ENCODE measurements at regions not wholly inside any gene's neighbourhood (a gene's known extent, or its start where the extent isn't known, plus 50 kb on each side); places are given as distances from the start of the nearest gene placed in this dataset.
"Not testable (repeated sequence)": the region's sequence is repeated elsewhere in the genome, so short reads cannot be mapped to it uniquely, and the experiment has no call there.

GRCh38 chr16:82287937-82288336 is 117.9 kb upstream of the MPHOSPH6 start:
- Histone ChIP-seq H3K36me3 (ENCODE audit: insufficient read depth, low read length) (no peaks in the 10 kb centered on the region), H3K4me1 (ENCODE audit: control insufficient read depth, insufficient read depth, low read length) (no peaks in the 10 kb centered on the region), H3K9me3 (replicated peaks; ENCODE audit: low read length) (no peaks in the 10 kb centered on the region), H3K4me2 (ENCODE audit: low read length) (no peak overlapping the region), H3K9ac (ENCODE audit: low read depth, low read length) (no peak overlapping the region), H3K4me3 (ENCODE audit: low read length) (no peak overlapping the region), H3K27me3 (ENCODE audit: control insufficient read depth, insufficient read depth, low read length) (peaks cover 31% of the 10 kb centered on the region)

GRCh38 chr16:82282662-82283061 is 112.6 kb upstream of the MPHOSPH6 start:
- Histone ChIP-seq H3K9me3 (replicated peaks; ENCODE audit: low read length) (no peaks in the 10 kb centered on the region), H3K4me1 (ENCODE audit: control insufficient read depth, insufficient read depth, low read length) (no peaks in the 10 kb centered on the region), H3K4me3 (ENCODE audit: low read length) (no peak overlapping the region), H3K36me3 (ENCODE audit: insufficient read depth, low read length) (no peaks in the 10 kb centered on the region), H3K4me2 (ENCODE audit: low read length) (no peak overlapping the region), H3K9ac (ENCODE audit: low read depth, low read length) (no peak overlapping the region), H3K27me3 (ENCODE audit: control insufficient read depth, insufficient read depth, low read length) (peaks cover 22% of the 10 kb centered on the region)

DNA sequence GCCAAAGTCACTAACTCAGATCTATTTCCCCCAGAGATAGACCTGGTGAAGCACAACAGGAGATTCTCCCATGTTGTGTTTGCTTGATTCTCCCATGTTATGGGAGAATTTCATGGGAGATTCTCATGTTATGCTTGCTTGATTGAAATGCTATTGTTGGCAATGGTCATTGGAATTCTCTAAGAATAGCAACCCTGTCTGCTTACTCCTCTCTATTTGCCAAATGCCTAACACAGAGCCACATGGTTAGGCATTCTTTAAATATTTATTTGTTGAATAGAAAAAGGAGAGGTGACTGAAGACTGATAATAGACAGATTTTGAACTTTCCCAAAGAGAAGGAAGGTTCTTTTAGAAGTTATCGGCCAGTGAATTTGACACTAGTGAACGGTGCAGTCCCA is 111.5 kb upstream of the MPHOSPH6 start:
- Histone ChIP-seq H3K9ac (ENCODE audit: low read depth, low read length) (no peak overlapping the region), H3K4me1 (ENCODE audit: control insufficient read depth, insufficient read depth, low read length) (no peaks in the 10 kb centered on the region), H3K4me2 (ENCODE audit: low read length) (no peak overlapping the region), H3K36me3 (ENCODE audit: insufficient read depth, low read length) (no peaks in the 10 kb centered on the region), H3K27me3 (ENCODE audit: control insufficient read depth, insufficient read depth, low read length) (peaks cover 16% of the 10 kb centered on the region), H3K9me3 (replicated peaks; ENCODE audit: low read length) (no peaks in the 10 kb centered on the region), H3K4me3 (ENCODE audit: low read length) (no peak overlapping the region)

- H3K36me3 ChIP-seq (ENCODE audit: insufficient read depth, low read length) = no peaks in the 10 kb centered on the region
- no peak overlapping the region for H3K4me3 ChIP-seq (ENCODE audit: low read length)
- no peak overlapping the region for H3K4me2 ChIP-seq (ENCODE audit: low read length)
- no peaks in the 10 kb centered on the region for H3K4me1 ChIP-seq (ENCODE audit: control insufficient read depth, insufficient read depth, low read length)
- H3K9me3 ChIP-seq (replicated peaks; ENCODE audit: low read length) = no peaks in the 10 kb centered on the region
- H3K27me3 ChIP-seq (ENCODE audit: control insufficient read depth, insufficient read depth, low read length) = peaks cover 12% of the 10 kb centered on the region
- H3K9ac ChIP-seq (ENCODE audit: low read depth, low read length) = no peak overlapping the region
Observed at GRCh38 chr16:82280867-82281266, 110.8 kb upstream of the MPHOSPH6 start.

GRCh38 chr16:82275349-82275748 is 105.3 kb upstream of the MPHOSPH6 start:
- not testable (repeated sequence) for H3K36me3 ChIP-seq (ENCODE audit: insufficient read depth, low read length); H3K4me1 ChIP-seq (ENCODE audit: control insufficient read depth, insufficient read depth, low read length); H3K4me3 ChIP-seq (ENCODE audit: low read length); H3K9ac ChIP-seq (ENCODE audit: low read depth, low read length); H3K4me2 ChIP-seq (ENCODE audit: low read length); H3K9me3 ChIP-seq (replicated peaks; ENCODE audit: low read length)
- H3K27me3 ChIP-seq (ENCODE audit: control insufficient read depth, insufficient read depth, low read length) = peaks cover 25% of the 10 kb centered on the region

DNA sequence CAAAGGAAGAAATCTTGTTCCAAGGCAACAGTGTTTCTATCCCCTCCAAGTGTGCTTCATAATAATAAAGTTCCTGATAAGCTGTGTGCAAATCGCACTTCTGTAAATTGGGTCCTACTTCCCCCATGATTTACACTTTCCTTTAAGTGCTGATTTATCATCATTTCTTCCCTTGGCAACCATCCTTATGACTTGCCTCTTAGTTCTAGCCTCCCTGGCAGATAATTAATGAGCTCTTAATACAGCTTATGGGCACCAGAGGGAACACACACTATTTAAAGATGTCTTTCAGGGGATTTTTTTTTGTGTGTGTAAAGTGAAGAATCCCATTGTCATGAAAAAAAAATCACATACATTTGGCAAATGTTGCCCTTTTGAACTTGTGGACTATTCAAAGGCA is 101.6 kb upstream of the MPHOSPH6 start:
- Histone ChIP-seq H3K4me1 (ENCODE audit: control insufficient read depth, insufficient read depth, low read length) (no peaks in the 10 kb centered on the region), H3K4me3 (ENCODE audit: low read length) (no peak overlapping the region), H3K9me3 (replicated peaks; ENCODE audit: low read length) (no peaks in the 10 kb centered on the region), H3K4me2 (ENCODE audit: low read length) (no peak overlapping the region), H3K27me3 (ENCODE audit: control insufficient read depth, insufficient read depth, low read length) (peaks cover 36% of the 10 kb centered on the region), H3K36me3 (ENCODE audit: insufficient read depth, low read length) (no peaks in the 10 kb centered on the region), H3K9ac (ENCODE audit: low read depth, low read length) (no peak overlapping the region)

DNA sequence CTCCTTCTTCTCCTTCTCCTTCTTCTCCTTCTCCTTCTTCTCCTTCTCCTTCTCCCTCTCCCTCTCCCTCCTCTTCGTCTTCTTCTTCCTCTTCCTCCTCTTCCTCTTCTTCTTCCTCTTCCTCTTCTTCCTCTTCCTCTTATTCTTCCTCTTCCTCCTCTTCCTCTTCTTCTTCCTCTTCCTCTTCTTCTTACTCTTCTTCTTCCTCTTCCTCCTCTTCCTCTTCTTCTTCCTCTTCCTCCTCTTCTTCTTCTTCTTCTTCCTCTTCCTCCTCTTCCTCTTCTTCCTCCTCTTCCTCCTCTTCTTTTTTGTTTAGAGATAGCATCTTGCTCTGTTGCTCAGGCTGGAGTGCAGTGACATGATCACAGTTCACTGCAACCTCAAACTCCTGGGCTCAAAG is 97.7 kb upstream of the MPHOSPH6 start:
- not testable (repeated sequence) for H3K9me3 ChIP-seq (replicated peaks; ENCODE audit: low read length); H3K4me3 ChIP-seq (ENCODE audit: low read length); H3K36me3 ChIP-seq (ENCODE audit: insufficient read depth, low read length); H3K9ac ChIP-seq (ENCODE audit: low read depth, low read length); H3K4me2 ChIP-seq (ENCODE audit: low read length); H3K4me1 ChIP-seq (ENCODE audit: control insufficient read depth, insufficient read depth, low read length)
- H3K27me3 ChIP-seq (ENCODE audit: control insufficient read depth, insufficient read depth, low read length) = peaks cover 59% of the 10 kb centered on the region

- Histone ChIP-seq H3K4me3 (ENCODE audit: low read length) (no peak overlapping the region), H3K9me3 (replicated peaks; ENCODE audit: low read length) (no peaks in the 10 kb centered on the region), H3K4me1 (ENCODE audit: control insufficient read depth, insufficient read depth, low read length) (no peaks in the 10 kb centered on the region), H3K27me3 (ENCODE audit: control insufficient read depth, insufficient read depth, low read length) (peaks cover 59% of the 10 kb centered on the region), H3K9ac (ENCODE audit: low read depth, low read length) (no peak overlapping the region), H3K36me3 (ENCODE audit: insufficient read depth, low read length) (no peaks in the 10 kb centered on the region), H3K4me2 (ENCODE audit: low read length) (no peak overlapping the region)
Observed at GRCh38 chr16:82265809-82266208, 95.8 kb upstream of the MPHOSPH6 start.

DNA sequence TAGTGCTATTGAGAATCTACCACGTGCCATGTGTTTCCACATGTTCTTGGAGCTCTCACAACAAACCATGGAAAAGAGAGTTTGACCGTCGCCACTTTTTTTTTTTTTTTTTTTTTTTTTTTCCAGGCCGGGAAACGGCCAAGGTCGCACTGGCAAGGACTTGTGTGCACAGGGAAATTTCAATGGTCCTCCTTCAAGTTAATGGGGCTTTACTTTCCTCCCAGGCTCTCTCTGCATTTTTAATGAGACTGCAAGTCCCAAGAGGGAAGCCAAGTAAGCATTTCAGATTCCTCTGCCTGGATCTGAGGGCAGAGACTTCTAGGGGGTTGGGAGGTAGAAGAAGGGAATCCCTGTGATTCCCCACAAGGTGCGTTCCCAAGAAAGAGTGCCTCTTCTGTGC is 94.7 kb upstream of the MPHOSPH6 start:
- no peaks in the 10 kb centered on the region for H3K36me3 ChIP-seq (ENCODE audit: insufficient read depth, low read length)
- no peak overlapping the region for H3K4me2 ChIP-seq (ENCODE audit: low read length)
- no peak overlapping the region for H3K9ac ChIP-seq (ENCODE audit: low read depth, low read length)
- H3K9me3 ChIP-seq (replicated peaks; ENCODE audit: low read length) = no peaks in the 10 kb centered on the region
- no peak overlapping the region for H3K4me3 ChIP-seq (ENCODE audit: low read length)
- peaks cover 50% of the 10 kb centered on the region for H3K27me3 ChIP-seq (ENCODE audit: control insufficient read depth, insufficient read depth, low read length)
- H3K4me1 ChIP-seq (ENCODE audit: control insufficient read depth, insufficient read depth, low read length) = no peaks in the 10 kb centered on the region

DNA sequence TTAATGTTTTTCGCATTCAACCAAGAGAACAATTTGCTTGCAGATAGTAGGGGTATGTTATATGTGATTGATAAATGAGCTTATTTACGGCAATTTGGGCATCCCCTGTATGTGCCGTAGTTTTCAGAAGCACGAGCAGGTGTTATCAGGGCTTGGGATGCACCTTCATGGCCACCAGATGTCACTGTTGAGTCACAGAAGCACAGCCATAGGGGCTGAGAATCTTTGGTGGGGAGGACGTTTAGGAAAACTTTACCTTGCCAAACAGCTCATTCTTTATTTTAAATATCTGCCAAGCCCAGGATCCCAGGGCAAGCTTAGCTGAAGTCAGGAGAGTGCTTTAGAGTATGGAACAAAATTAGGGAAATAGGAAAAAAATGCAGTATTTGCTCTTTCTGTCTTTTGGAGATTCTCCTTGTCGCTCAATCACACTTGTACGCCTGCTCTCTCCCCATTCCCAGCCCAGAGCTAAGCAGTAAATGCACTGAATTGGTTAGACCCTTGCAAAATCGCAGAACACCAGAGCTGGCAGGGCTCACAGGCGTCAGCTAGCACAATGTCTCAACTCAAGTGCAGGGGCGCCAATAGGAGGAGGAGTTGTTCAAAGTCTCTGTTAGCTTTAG is 93.6 kb upstream of the MPHOSPH6 start:
- Histone ChIP-seq H3K9me3 (replicated peaks; ENCODE audit: low read length) (no peaks in the 10 kb centered on the region), H3K9ac (ENCODE audit: low read depth, low read length) (no peak overlapping the region), H3K4me1 (ENCODE audit: control insufficient read depth, insufficient read depth, low read length) (no peaks in the 10 kb centered on the region), H3K4me2 (ENCODE audit: low read length) (no peak overlapping the region), H3K4me3 (ENCODE audit: low read length) (no peak overlapping the region), H3K36me3 (ENCODE audit: insufficient read depth, low read length) (no peaks in the 10 kb centered on the region), H3K27me3 (ENCODE audit: control insufficient read depth, insufficient read depth, low read length) (peaks cover 56% of the 10 kb centered on the region)

DNA sequence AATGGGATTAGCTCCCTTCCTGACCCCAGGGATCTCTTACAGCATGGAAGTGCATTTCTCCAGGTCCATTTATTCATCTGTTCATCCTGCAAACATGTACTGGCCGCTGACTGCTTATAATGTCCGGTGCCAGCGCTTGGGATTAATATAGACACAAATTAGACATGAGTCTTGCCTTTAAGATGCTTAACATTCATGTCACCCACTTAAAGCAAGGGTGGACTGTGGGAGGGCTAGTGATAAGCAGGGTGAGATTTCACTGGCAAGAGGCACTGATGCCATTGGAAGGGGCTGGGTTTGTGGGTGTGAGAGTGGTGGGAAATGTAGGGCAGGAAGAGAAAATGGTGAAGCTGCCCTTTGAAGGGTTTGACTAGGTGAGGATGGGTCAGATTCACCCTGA is 92.2 kb upstream of the MPHOSPH6 start:
- peaks cover 56% of the 10 kb centered on the region for H3K27me3 ChIP-seq (ENCODE audit: control insufficient read depth, insufficient read depth, low read length)
- no peak overlapping the region for H3K4me2 ChIP-seq (ENCODE audit: low read length)
- no peak overlapping the region for H3K4me3 ChIP-seq (ENCODE audit: low read length)
- no peaks in the 10 kb centered on the region for H3K36me3 ChIP-seq (ENCODE audit: insufficient read depth, low read length)
- H3K4me1 ChIP-seq (ENCODE audit: control insufficient read depth, insufficient read depth, low read length) = no peaks in the 10 kb centered on the region
- H3K9me3 ChIP-seq (replicated peaks; ENCODE audit: low read length) = no peaks in the 10 kb centered on the region
- H3K9ac ChIP-seq (ENCODE audit: low read depth, low read length) = no peak overlapping the region

- H3K4me3 ChIP-seq (ENCODE audit: low read length) = no peak overlapping the region
- H3K4me2 ChIP-seq (ENCODE audit: low read length) = no peak overlapping the region
- H3K4me1 ChIP-seq (ENCODE audit: control insufficient read depth, insufficient read depth, low read length) = no peaks in the 10 kb centered on the region
- H3K9ac ChIP-seq (ENCODE audit: low read depth, low read length) = no peak overlapping the region
- H3K36me3 ChIP-seq (ENCODE audit: insufficient read depth, low read length) = no peaks in the 10 kb centered on the region
- H3K9me3 ChIP-seq (replicated peaks; ENCODE audit: low read length) = no peaks in the 10 kb centered on the region
- H3K27me3 ChIP-seq (ENCODE audit: control insufficient read depth, insufficient read depth, low read length) = peaks cover 52% of the 10 kb centered on the region
Observed at GRCh38 chr16:82260212-82260795, 90.3 kb upstream of the MPHOSPH6 start.
